ACC112 (cell line): ENCODE measurements at regions not wholly inside any gene's neighbourhood (a gene's known extent, or its start where the extent isn't known, plus 50 kb on each side); places are given as distances from the start of the nearest gene placed in this dataset.
"Not testable (repeated sequence)": the region's sequence is repeated elsewhere in the genome, so short reads cannot be mapped to it uniquely, and the experiment has no call there.

ENCODE experiments used
- H2AFZ ChIP-seq: fragments of 200-600 bp; sonication (generic); one replicate; pipeline ENCODE4 v1.6.0; 2017; ENCODE audit warnings: antibody characterized with exemption, low read length; ENCODE audit not compliant: unreplicated experiment
- H3K27ac ChIP-seq: fragments of 200-600 bp; sonication (generic); 2 replicates; pipeline ENCODE4 v1.5.1; 2014; ENCODE audit warnings: low read depth, mild to moderate bottlenecking, antibody characterized with exemption, low read length, moderate library complexity
- H3K27me3 ChIP-seq: fragments of 200-600 bp; sonication (generic); 2 replicates; pipeline ENCODE4 v1.6.1; 2014; ENCODE audit warnings: mild to moderate bottlenecking, antibody characterized with exemption, low read length, moderate library complexity, mixed read lengths; ENCODE audit not compliant: insufficient read depth
- H3K36me3 ChIP-seq: fragments of 200-600 bp; sonication (generic); 2 replicates; pipeline ENCODE4 v1.6.1; 2016; ENCODE audit warnings: mild to moderate bottlenecking, antibody characterized with exemption, low read length, moderate library complexity, mixed read lengths; ENCODE audit not compliant: insufficient read depth
- H3K4me1 ChIP-seq: fragments of 200-600 bp; sonication (generic); one replicate; pipeline ENCODE4 v1.6.1; 2016; ENCODE audit warnings: low read length, mixed read lengths; ENCODE audit not compliant: insufficient read depth, unreplicated experiment, control insufficient read depth
- H3K4me3 ChIP-seq: fragments of 200-600 bp; sonication (generic); 2 replicates; pipeline ENCODE4 v1.5.1; 2014; ENCODE audit warnings: mild to moderate bottlenecking, low read depth, low read length
- H3K79me2 ChIP-seq: fragments of 200-600 bp; sonication (generic); one replicate; pipeline ENCODE4 v1.6.0; 2016; ENCODE audit warnings: low read length; ENCODE audit not compliant: control insufficient read depth, unreplicated experiment, insufficient read depth

GRCh38 chr15:70240082-70240481 lies 142.4 kb upstream of the TLE3 start:
- Histone ChIP-seq H3K27ac (no peak overlapping the region), H2AFZ (no peak overlapping the region), H3K4me1 (peaks cover 19% of the 10 kb centered on the region), H3K4me3 (no peak overlapping the region), H3K36me3 (no peaks in the 10 kb centered on the region), H3K27me3 (no peaks in the 10 kb centered on the region), H3K79me2 (no peaks in the 10 kb centered on the region)

DNA sequence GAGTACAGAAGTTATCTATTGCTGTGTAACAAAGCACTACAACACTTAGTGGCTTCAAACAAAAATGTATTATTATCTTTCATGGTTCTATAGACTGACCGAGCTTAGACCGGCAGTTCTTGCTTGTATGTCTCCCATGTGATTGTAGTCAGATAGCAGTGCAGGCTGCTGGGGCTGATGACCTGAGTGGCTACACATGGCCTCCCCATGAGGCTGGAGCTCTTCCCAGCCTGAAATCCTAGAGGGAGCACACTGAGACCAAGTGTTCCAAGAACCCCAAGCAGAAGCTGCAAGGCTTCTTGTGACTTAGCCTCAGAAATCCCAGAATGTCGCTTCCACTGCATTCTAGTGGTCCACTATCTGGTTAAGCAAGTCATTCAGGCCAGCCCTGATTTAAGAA lies 141.2 kb upstream of the TLE3 start:
- no peak overlapping the region for H3K4me3 ChIP-seq
- no peaks in the 10 kb centered on the region for H3K27me3 ChIP-seq
- H3K79me2 ChIP-seq = no peaks in the 10 kb centered on the region
- H2AFZ ChIP-seq = no peak overlapping the region
- no peak overlapping the region for H3K27ac ChIP-seq
- peaks cover 19% of the 10 kb centered on the region for H3K4me1 ChIP-seq
- no peaks in the 10 kb centered on the region for H3K36me3 ChIP-seq

GRCh38 chr15:70237626-70238025 lies 139.9 kb upstream of the TLE3 start:
- H3K4me1 ChIP-seq = peaks cover 19% of the 10 kb centered on the region
- H3K36me3 ChIP-seq = no peaks in the 10 kb centered on the region
- no peak overlapping the region for H3K4me3 ChIP-seq
- no peak overlapping the region for H3K27ac ChIP-seq
- no peaks in the 10 kb centered on the region for H3K27me3 ChIP-seq
- H2AFZ ChIP-seq = no peak overlapping the region
- H3K79me2 ChIP-seq = no peaks in the 10 kb centered on the region

DNA sequence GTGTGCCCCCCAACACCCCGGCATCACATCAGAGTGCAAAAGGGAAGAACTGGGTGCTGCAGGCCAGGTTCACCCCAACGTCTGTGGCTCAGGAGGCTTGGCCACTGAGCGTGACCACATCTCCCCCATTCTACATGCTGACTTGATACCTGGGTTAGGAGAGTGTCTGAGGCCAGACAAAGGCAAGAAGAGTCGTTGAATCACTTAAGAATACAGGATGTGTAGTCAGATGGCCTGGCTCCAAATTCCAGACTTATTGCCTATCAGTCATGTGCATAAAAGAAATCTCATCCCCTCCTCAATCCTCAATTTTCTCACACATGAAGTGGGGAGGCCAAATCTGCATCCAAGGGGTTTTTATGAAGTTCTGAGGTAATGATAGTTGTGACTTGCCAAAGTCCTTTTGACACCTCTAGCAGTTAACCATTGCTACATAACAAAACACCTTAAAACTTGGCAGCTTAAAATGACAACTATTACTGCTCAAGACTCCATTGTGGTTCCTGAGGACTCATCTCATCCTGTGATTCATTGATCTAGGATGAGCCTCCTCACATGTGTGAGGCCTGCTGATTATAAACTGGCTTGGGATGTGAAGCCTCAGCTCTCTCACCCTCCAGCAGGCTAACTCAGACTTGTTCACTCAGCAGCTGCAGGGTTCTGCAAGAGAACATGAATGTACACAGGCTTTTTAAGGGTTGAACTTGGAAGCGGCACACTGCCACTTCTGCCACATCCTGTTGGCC lies 138.8 kb upstream of the TLE3 start:
- H3K27me3 ChIP-seq = no peaks in the 10 kb centered on the region
- H3K4me1 ChIP-seq = peaks cover 19% of the 10 kb centered on the region
- H3K27ac ChIP-seq = peak overlapping the region; percentile 61
- peak overlapping the region; percentile 62 for H2AFZ ChIP-seq
- H3K36me3 ChIP-seq = no peaks in the 10 kb centered on the region
- no peak overlapping the region for H3K4me3 ChIP-seq
- H3K79me2 ChIP-seq = no peaks in the 10 kb centered on the region

DNA sequence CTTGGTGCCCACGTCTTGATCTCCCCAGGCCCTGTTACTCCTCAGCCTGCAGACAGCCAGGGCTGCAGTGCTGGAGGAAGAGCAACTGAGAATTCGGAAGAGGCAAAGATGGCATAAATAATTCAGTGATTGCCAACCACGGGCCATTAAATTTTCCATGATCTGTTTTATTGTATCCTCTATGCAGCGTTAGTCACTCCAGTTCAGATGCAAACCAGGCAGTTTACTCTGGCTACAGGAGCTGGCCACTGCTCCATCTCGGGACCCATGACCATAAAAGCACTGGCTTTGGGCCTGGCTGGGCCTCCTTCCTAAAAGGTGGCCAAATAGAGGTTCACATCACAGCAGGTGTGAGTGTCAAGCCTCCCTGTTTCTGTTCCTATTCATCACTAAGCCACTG lies 137.6 kb upstream of the TLE3 start:
- H3K79me2 ChIP-seq = no peaks in the 10 kb centered on the region
- no peak overlapping the region for H2AFZ ChIP-seq
- H3K27me3 ChIP-seq = no peaks in the 10 kb centered on the region
- H3K4me3 ChIP-seq = no peak overlapping the region
- no peaks in the 10 kb centered on the region for H3K36me3 ChIP-seq
- H3K27ac ChIP-seq = no peak overlapping the region
- H3K4me1 ChIP-seq = peaks cover 19% of the 10 kb centered on the region

GRCh38 chr15:70234256-70234905 lies 136.7 kb upstream of the TLE3 start:
- H3K4me1 ChIP-seq = peaks cover 19% of the 10 kb centered on the region
- no peaks in the 10 kb centered on the region for H3K36me3 ChIP-seq
- H3K79me2 ChIP-seq = no peaks in the 10 kb centered on the region
- H3K27me3 ChIP-seq = no peaks in the 10 kb centered on the region
- H3K27ac ChIP-seq = no peak overlapping the region
- no peak overlapping the region for H2AFZ ChIP-seq
- no peak overlapping the region for H3K4me3 ChIP-seq

GRCh38 chr15:70231484-70231883 lies 133.8 kb upstream of the TLE3 start:
- H3K79me2 ChIP-seq = no peaks in the 10 kb centered on the region
- no peak overlapping the region for H2AFZ ChIP-seq
- peaks cover 9% of the 10 kb centered on the region for H3K4me1 ChIP-seq
- H3K27ac ChIP-seq = no peak overlapping the region
- H3K4me3 ChIP-seq = no peak overlapping the region
- no peaks in the 10 kb centered on the region for H3K36me3 ChIP-seq
- no peaks in the 10 kb centered on the region for H3K27me3 ChIP-seq

DNA sequence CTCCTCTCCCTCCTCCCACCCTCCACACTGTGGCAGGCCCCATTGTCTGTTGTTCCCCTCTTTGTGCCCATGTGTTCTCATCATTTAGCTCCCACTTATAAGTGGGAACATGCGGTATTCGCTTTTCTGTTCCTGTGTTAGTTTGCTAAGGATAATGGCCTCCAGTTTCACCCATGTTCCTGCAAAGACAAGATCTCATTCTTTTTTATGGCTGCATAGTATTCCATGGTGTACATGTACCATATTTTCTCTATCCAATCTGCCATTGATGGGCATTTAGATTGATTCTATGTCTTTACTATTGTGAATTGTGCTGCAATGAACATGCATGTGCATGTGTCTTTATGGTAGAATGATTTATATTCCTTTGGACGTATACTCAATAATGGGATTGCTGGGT lies 130.2 kb upstream of the TLE3 start:
- not testable (repeated sequence) for H3K27ac ChIP-seq, H3K4me3 ChIP-seq

GRCh38 chr15:70227147-70227546 lies 129.4 kb upstream of the TLE3 start:
- Histone ChIP-seq H3K27ac (no peak overlapping the region), H3K36me3 (no peaks in the 10 kb centered on the region), H3K4me1 (no peaks in the 10 kb centered on the region), H3K79me2 (no peaks in the 10 kb centered on the region), H3K27me3 (peaks cover 5% of the 10 kb centered on the region), H3K4me3 (no peak overlapping the region), H2AFZ (no peak overlapping the region)

More for the DNA sequence above, 130.2 kb upstream of the TLE3 start:
- H3K36me3 ChIP-seq, H3K4me1 ChIP-seq, H3K27me3 ChIP-seq, H2AFZ ChIP-seq, H3K79me2 ChIP-seq: not testable (repeated sequence)

DNA sequence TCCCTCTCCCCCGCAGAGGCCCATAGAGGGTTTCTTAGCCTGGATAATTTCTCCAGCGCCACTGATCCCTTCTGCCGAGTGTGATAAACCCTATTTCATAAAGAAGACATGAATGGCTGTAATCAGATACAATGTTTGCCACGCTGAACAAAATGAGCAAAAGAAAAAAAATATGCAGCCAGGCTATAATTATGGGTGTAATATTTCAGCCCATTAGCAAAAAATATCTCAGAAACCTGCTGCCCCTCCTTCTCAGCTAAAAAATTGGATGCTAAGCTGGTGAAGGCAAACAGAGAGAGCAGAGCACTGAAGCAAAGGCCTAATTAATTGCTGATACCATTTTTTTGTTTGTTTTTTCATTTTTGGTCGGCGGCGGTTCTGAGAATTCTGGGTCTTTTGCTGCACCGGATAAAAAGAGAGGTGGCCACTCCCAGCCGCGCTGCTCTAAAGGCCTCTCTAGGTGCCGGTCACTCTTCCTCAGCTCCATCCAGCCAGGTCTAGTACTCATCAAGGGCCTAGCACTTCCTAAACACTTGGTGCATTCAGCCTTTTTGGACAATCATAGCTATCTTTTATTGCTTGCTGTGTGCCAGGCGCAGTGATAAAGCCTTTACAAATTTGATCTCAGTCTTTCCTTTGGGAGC lies 128.7 kb upstream of the TLE3 start:
- Histone ChIP-seq H3K4me1 (no peaks in the 10 kb centered on the region), H3K36me3 (no peaks in the 10 kb centered on the region), H2AFZ (no peak overlapping the region), H3K79me2 (no peaks in the 10 kb centered on the region), H3K27ac (no peak overlapping the region), H3K4me3 (no peak overlapping the region), H3K27me3 (peaks cover 5% of the 10 kb centered on the region)

DNA sequence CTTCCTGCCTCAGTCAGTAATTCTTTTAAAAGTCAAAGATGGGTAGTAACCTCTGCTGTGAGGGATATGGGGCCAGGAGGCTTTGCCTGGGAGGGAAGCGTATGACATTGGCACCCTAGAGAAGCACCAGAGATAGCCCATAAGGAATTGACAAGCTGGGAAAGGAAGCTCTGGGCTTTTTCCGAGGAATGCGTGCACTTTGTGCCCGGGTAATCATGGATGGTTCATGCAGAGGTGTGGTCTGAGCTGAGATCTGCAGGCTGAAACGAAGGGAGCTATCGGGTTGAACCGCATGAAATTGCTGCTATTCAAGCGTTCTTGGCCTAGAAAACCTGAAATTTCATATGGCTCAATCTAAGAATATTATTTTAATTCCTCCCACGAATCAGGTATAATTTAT lies 127.7 kb upstream of the TLE3 start:
- H3K4me3 ChIP-seq = no peak overlapping the region
- no peaks in the 10 kb centered on the region for H3K79me2 ChIP-seq
- H3K27ac ChIP-seq = no peak overlapping the region
- H3K27me3 ChIP-seq = peaks cover 5% of the 10 kb centered on the region
- no peak overlapping the region for H2AFZ ChIP-seq
- H3K4me1 ChIP-seq = no peaks in the 10 kb centered on the region
- no peaks in the 10 kb centered on the region for H3K36me3 ChIP-seq
